ENCODE measurements at regions not wholly inside any gene's neighbourhood (a gene's known extent, or its start where the extent isn't known, plus 50 kb on each side); places are given as distances from the start of the nearest gene placed in this dataset.

GRCh38 chr6:43875849-43876572 lies 106.0 kb downstream of the VEGFA start:
- BruUV-seq (replicated peaks): no TSS peak
- TF ChIP-seq GABPA (tag; conservative IDR thresholded peaks at IDR 0.05; ENCODE audit: low read depth) (no peak), CREB3 (tag; conservative IDR thresholded peaks at IDR 0.05; ENCODE audit: low read depth) (no peak), POLR2B (IDR thresholded peaks at IDR 0.05; ENCODE audit: low read depth, partially characterized antibody) (no peak), ZNF280A (IDR thresholded peaks at IDR 0.05; ENCODE audit: low read depth, partially characterized antibody) (no peak), JUND (IDR thresholded peaks at IDR 0.05; ENCODE audit: borderline replicate concordance, low read depth, low read length) (no peak), JUND (tag; IDR thresholded peaks at IDR 0.05; ENCODE audit: borderline replicate concordance, low read depth, low read length) (no peak), PHF8 (IDR thresholded peaks at IDR 0.05; ENCODE audit: borderline replicate concordance, low read length) (no peak), STAT6 (CRISPR knock-in tag; IDR thresholded peaks at IDR 0.05) (no peak), NFRKB (IDR thresholded peaks at IDR 0.05; ENCODE audit: low read depth) (no peak), CHCHD3 (CRISPR knock-in tag; IDR thresholded peaks at IDR 0.05) (no peak)
- Histone ChIP-seq H3K4me2 (ENCODE audit: insufficient read depth, low read length) (no peak overlapping the region), H2AFZ (ENCODE audit: low read depth, low read length) (no peak overlapping the region), H4K20me1 (replicated peaks; ENCODE audit: control insufficient read depth, insufficient read depth, low read length) (no peaks in the 10 kb centered on the region), H3K36me3 (ENCODE audit: control insufficient read depth, insufficient read depth, low read length) (no peaks in the 10 kb centered on the region), H3K4me1 (replicated peaks in 1 of 2; ENCODE audit: control insufficient read depth in 2 of 2, insufficient read depth in 2 of 2, low read length in 2 of 2) (peaks cover 28 to 34% of the 10 kb centered on the region in 2 experiments; a peak in 4 of 5 replicates), H3K9ac (ENCODE audit: insufficient read depth in 1 of 2, low read depth in 2 of 2, low read length in 2 of 2) (peak overlapping the region in 1 of 2 experiments; percentile 74; a peak in 2 of 4 replicates), H3K79me2 (ENCODE audit: control insufficient read depth, insufficient read depth, low read length) (no peaks in the 10 kb centered on the region), H3K4me3 (no peak overlapping the region), H3K27ac (ENCODE audit: extremely low read depth, low read depth, low read length) (no peak overlapping the region), H3K9me1 (ENCODE audit: control insufficient read depth, insufficient read depth, low read length) (no peaks in the 10 kb centered on the region), H3K9me3 (replicated peaks; ENCODE audit: control insufficient read depth, insufficient read depth, low read depth, low read length) (no peaks in the 10 kb centered on the region), H3K27me3 (ENCODE audit: control insufficient read depth in 2 of 2, insufficient read depth in 2 of 2, low read length in 2 of 2) (no peaks in the 10 kb centered on the region)
- POLR2A ChIA-PET: interaction anchor here (1.1 to 1.2 kb wide), 3 partner anchors 8 to 89 kb away, joined by 3 to 4 read pairs (median 3); no protein-coding TSS in a partner anchor
- 68% methylated on average over 14 of the region's 14 CpGs for WGBS (ENCODE audit: insufficient coverage, low coverage, missing lambda C conversion rate)
- in situ Hi-C loops (cut with MboI): no loop called here
- FAIRE-seq: no peak
- ATAC-seq: no peak
- no peak for DNase-seq (ENCODE audit: extremely low read depth in 1 of 4, low spot score in 3 of 4)
- intact Hi-C loops (cut with micrococcal nuclease): no loop called here
- CTCF ChIA-PET (ENCODE audit: low intra/inter-chr PET ratio): no interaction called here

Measured in K562 (cell line).